ENCODE measurements at regions not wholly inside any gene's neighbourhood (a gene's known extent, or its start where the extent isn't known, plus 50 kb on each side); places are given as distances from the start of the nearest gene placed in this dataset.
"Not testable (repeated sequence)": the region's sequence is repeated elsewhere in the genome, so short reads cannot be mapped to it uniquely, and the experiment has no call there.

GRCh38 chr13:89458456-89458855 is 1787.3 kb downstream of the SLITRK5 start:
- Histone ChIP-seq H2AFZ (ENCODE audit: low read depth, low read length) (no peak overlapping the region), H3K4me1 (ENCODE audit: low read length) (no peaks in the 10 kb centered on the region), H3K27ac (ENCODE audit: low read length) (no peak overlapping the region), H4K20me1 (ENCODE audit: insufficient read depth, low read length) (no peaks in the 10 kb centered on the region), H3K79me2 (ENCODE audit: low read length) (no peaks in the 10 kb centered on the region), H3K4me2 (ENCODE audit: low read length) (no peak overlapping the region), H3K9ac (ENCODE audit: low read length) (no peak overlapping the region), H3K9me3 (ENCODE audit: insufficient read depth, low read length) (no peaks in the 10 kb centered on the region), H3K4me3 (ENCODE audit: low read length) (no peak overlapping the region), H3K27me3 (ENCODE audit: low read depth, low read length) (no peaks in the 10 kb centered on the region), H3K36me3 (replicated peaks; ENCODE audit: low read depth, low read length) (no peaks in the 10 kb centered on the region)
- TF ChIP-seq CTCF (IDR thresholded peaks at IDR 0.05; ENCODE audit: low read depth, low read length) (no peak), EZH2phosphoT487 (IDR thresholded peaks at IDR 0.05; ENCODE audit: low read depth) (no peak)

- H3K9me3 ChIP-seq (ENCODE audit: insufficient read depth, low read length); H3K27ac ChIP-seq (ENCODE audit: low read length); H3K27me3 ChIP-seq (ENCODE audit: low read depth, low read length): not testable (repeated sequence)
Measured at GRCh38 chr13:89460895-89461294, 1789.7 kb downstream of the SLITRK5 start.

GRCh38 chr13:89465366-89465765 is 1794.2 kb downstream of the SLITRK5 start:
- no peak overlapping the region for H2AFZ ChIP-seq (ENCODE audit: low read depth, low read length)
- no peaks in the 10 kb centered on the region for H3K79me2 ChIP-seq (ENCODE audit: low read length)
- H3K4me3 ChIP-seq (ENCODE audit: low read length): no peak overlapping the region
- peaks cover 10% of the 10 kb centered on the region for H3K4me1 ChIP-seq (ENCODE audit: low read length)
- H4K20me1 ChIP-seq (ENCODE audit: insufficient read depth, low read length): no peaks in the 10 kb centered on the region
- H3K36me3 ChIP-seq (replicated peaks; ENCODE audit: low read depth, low read length): no peaks in the 10 kb centered on the region
- H3K27ac ChIP-seq (ENCODE audit: low read length): no peak overlapping the region
- no peaks in the 10 kb centered on the region for H3K9me3 ChIP-seq (ENCODE audit: insufficient read depth, low read length)
- TF ChIP-seq CTCF (IDR thresholded peaks at IDR 0.05; ENCODE audit: low read depth, low read length) (no peak), EZH2phosphoT487 (IDR thresholded peaks at IDR 0.05; ENCODE audit: low read depth) (no peak)
- H3K4me2 ChIP-seq (ENCODE audit: low read length): 0 out of 2 replicates have a peak overlapping the region, but pooled peaks have one; percentile 0
- H3K27me3 ChIP-seq (ENCODE audit: low read depth, low read length): no peaks in the 10 kb centered on the region
- H3K9ac ChIP-seq (ENCODE audit: low read length): no peak overlapping the region

More at GRCh38 chr13:89460895-89461294, 1789.7 kb downstream of the SLITRK5 start:
- H3K4me3 ChIP-seq (ENCODE audit: low read length); H4K20me1 ChIP-seq (ENCODE audit: insufficient read depth, low read length); H3K9ac ChIP-seq (ENCODE audit: low read length); H3K4me1 ChIP-seq (ENCODE audit: low read length); H3K36me3 ChIP-seq (replicated peaks; ENCODE audit: low read depth, low read length); H3K79me2 ChIP-seq (ENCODE audit: low read length); H3K4me2 ChIP-seq (ENCODE audit: low read length); H2AFZ ChIP-seq (ENCODE audit: low read depth, low read length): not testable (repeated sequence)

GRCh38 chr13:89468081-89468480 is 1796.9 kb downstream of the SLITRK5 start:
- no peak overlapping the region for H2AFZ ChIP-seq (ENCODE audit: low read depth, low read length)
- no peaks in the 10 kb centered on the region for H3K27me3 ChIP-seq (ENCODE audit: low read depth, low read length)
- no peaks in the 10 kb centered on the region for H4K20me1 ChIP-seq (ENCODE audit: insufficient read depth, low read length)
- H3K79me2 ChIP-seq (ENCODE audit: low read length): no peaks in the 10 kb centered on the region
- no peaks in the 10 kb centered on the region for H3K36me3 ChIP-seq (replicated peaks; ENCODE audit: low read depth, low read length)
- no peak overlapping the region for H3K9ac ChIP-seq (ENCODE audit: low read length)
- no peak overlapping the region for H3K4me3 ChIP-seq (ENCODE audit: low read length)
- H3K27ac ChIP-seq (ENCODE audit: low read length): no peak overlapping the region
- no peak for TF ChIP-seq CTCF (IDR thresholded peaks at IDR 0.05; ENCODE audit: low read depth, low read length)
- no peak for TF ChIP-seq EZH2phosphoT487 (IDR thresholded peaks at IDR 0.05; ENCODE audit: low read depth)
- H3K9me3 ChIP-seq (ENCODE audit: insufficient read depth, low read length): peaks cover 3% of the 10 kb centered on the region; the same call in 1 of the 2 replicates
- no peak overlapping the region for H3K4me2 ChIP-seq (ENCODE audit: low read length)
- H3K4me1 ChIP-seq (ENCODE audit: low read length): peaks cover 10% of the 10 kb centered on the region

GRCh38 chr13:89470901-89471300 is 1799.7 kb downstream of the SLITRK5 start:
- H3K36me3 ChIP-seq (replicated peaks; ENCODE audit: low read depth, low read length): no peaks in the 10 kb centered on the region
- no peaks in the 10 kb centered on the region for H3K79me2 ChIP-seq (ENCODE audit: low read length)
- no peak overlapping the region for H3K4me2 ChIP-seq (ENCODE audit: low read length)
- H3K4me1 ChIP-seq (ENCODE audit: low read length): no peaks in the 10 kb centered on the region
- no peaks in the 10 kb centered on the region for H3K27me3 ChIP-seq (ENCODE audit: low read depth, low read length)
- TF ChIP-seq EZH2phosphoT487 (IDR thresholded peaks at IDR 0.05; ENCODE audit: low read depth) (no peak), CTCF (IDR thresholded peaks at IDR 0.05; ENCODE audit: low read depth, low read length) (no peak)
- no peak overlapping the region for H3K9ac ChIP-seq (ENCODE audit: low read length)
- no peak overlapping the region for H2AFZ ChIP-seq (ENCODE audit: low read depth, low read length)
- H3K27ac ChIP-seq (ENCODE audit: low read length): no peak overlapping the region
- H4K20me1 ChIP-seq (ENCODE audit: insufficient read depth, low read length): no peaks in the 10 kb centered on the region
- H3K4me3 ChIP-seq (ENCODE audit: low read length): no peak overlapping the region
- peaks cover 3% of the 10 kb centered on the region; the same call in 1 of the 2 replicates for H3K9me3 ChIP-seq (ENCODE audit: insufficient read depth, low read length)

All from OCI-LY3 (cell line).